GM19328 (cell line): ENCODE measurements at regions not wholly inside any gene's neighbourhood (a gene's known extent, or its start where the extent isn't known, plus 50 kb on each side); places are given as distances from the start of the nearest gene placed in this dataset.

ENCODE experiments used
- ATAC-seq: cut with Tn5 transposase; IDR thresholded peaks from one replicate; pipeline ENCODE4 v1.9.1; 2021; ENCODE audit warnings: mild to moderate bottlenecking, moderate library complexity; ENCODE audit not compliant: unreplicated experiment

- no peak for ATAC-seq
Measured at GRCh38 chr3:162096874-162097273, 600.3 kb downstream of the OTOL1 start.

GRCh38 chr3:162103808-162104207 is 607.2 kb downstream of the OTOL1 start:
- ATAC-seq: no peak

- no peak for ATAC-seq
Measured at GRCh38 chr3:162111861-162112260, 615.3 kb downstream of the OTOL1 start.

- no peak for ATAC-seq
Measured at GRCh38 chr3:162112719-162113118, 616.1 kb downstream of the OTOL1 start.

GRCh38 chr3:162117961-162118360 is 621.4 kb downstream of the OTOL1 start:
- no peak for ATAC-seq

GRCh38 chr3:162119651-162120050 is 623.0 kb downstream of the OTOL1 start:
- no peak for ATAC-seq

- ATAC-seq: no peak
Measured at GRCh38 chr3:162122405-162122804, 625.8 kb downstream of the OTOL1 start.

GRCh38 chr3:162125790-162126189 is 629.2 kb downstream of the OTOL1 start:
- ATAC-seq: no peak

GRCh38 chr3:162130582-162130981 is 634.0 kb downstream of the OTOL1 start:
- no peak for ATAC-seq

- ATAC-seq: no peak
Measured at GRCh38 chr3:162132981-162133380, 636.4 kb downstream of the OTOL1 start.

GRCh38 chr3:162134571-162134970 is 638.0 kb downstream of the OTOL1 start:
- ATAC-seq: no peak

GRCh38 chr3:162136136-162136535 is 639.5 kb downstream of the OTOL1 start:
- ATAC-seq: no peak

GRCh38 chr3:162138509-162138908 is 641.9 kb downstream of the OTOL1 start:
- ATAC-seq: no peak

- ATAC-seq: no peak
Measured at GRCh38 chr3:162139841-162140240, 643.2 kb downstream of the OTOL1 start.

GRCh38 chr3:162141272-162141791 is 644.7 kb downstream of the OTOL1 start:
- ATAC-seq: no peak

GRCh38 chr3:162142511-162142910 is 645.9 kb downstream of the OTOL1 start:
- ATAC-seq: no peak

- ATAC-seq: no peak
Measured at GRCh38 chr3:162143180-162143579, 646.6 kb downstream of the OTOL1 start.

GRCh38 chr3:162147996-162148395 is 651.4 kb downstream of the OTOL1 start:
- ATAC-seq: no peak

- ATAC-seq: no peak
Measured at GRCh38 chr3:162150790-162151189, 654.2 kb downstream of the OTOL1 start.

- no peak for ATAC-seq
Measured at GRCh38 chr3:162152636-162153035, 656.0 kb downstream of the OTOL1 start.

- ATAC-seq: no peak
Measured at GRCh38 chr3:162161595-162161994, 665.0 kb downstream of the OTOL1 start.

- ATAC-seq: no peak
Measured at GRCh38 chr3:162165346-162165745, 668.7 kb downstream of the OTOL1 start.

GRCh38 chr3:162166543-162166942 is 669.9 kb downstream of the OTOL1 start:
- no peak for ATAC-seq

- no peak for ATAC-seq
Measured at GRCh38 chr3:162168715-162169114, 672.1 kb downstream of the OTOL1 start.
